ENCODE measurements at regions not wholly inside any gene's neighbourhood (a gene's known extent, or its start where the extent isn't known, plus 50 kb on each side); places are given as distances from the start of the nearest gene placed in this dataset.

DNA sequence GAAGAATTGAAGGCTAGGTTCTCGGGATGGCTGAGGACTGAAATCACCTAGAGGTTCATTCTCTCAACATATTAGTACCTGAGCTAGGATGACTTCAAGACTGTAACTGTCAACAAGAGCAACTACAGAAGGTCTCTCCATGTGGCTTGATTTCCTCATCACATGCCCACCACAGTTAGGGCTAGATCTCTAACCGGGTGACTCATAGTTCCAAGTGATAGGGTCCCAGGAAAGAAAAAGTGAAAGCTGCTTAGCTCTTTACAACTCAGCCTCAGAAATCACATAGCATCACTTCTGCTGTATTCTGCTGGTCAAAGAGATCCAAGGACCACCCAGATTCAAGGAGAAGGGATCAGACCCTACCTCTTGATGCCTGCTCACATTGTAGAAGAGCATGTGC lies 165.4 kb upstream of the AGTR1 start:
- TF ChIP-seq, protein P1, sequence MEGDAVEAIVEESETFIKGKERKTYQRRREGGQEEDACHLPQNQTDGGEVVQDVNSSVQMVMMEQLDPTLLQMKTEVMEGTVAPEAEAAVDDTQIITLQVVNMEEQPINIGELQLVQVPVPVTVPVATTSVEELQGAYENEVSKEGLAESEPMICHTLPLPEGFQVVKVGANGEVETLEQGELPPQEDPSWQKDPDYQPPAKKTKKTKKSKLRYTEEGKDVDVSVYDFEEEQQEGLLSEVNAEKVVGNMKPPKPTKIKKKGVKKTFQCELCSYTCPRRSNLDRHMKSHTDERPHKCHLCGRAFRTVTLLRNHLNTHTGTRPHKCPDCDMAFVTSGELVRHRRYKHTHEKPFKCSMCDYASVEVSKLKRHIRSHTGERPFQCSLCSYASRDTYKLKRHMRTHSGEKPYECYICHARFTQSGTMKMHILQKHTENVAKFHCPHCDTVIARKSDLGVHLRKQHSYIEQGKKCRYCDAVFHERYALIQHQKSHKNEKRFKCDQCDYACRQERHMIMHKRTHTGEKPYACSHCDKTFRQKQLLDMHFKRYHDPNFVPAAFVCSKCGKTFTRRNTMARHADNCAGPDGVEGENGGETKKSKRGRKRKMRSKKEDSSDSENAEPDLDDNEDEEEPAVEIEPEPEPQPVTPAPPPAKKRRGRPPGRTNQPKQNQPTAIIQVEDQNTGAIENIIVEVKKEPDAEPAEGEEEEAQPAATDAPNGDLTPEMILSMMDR (optimal IDR thresholded peaks at IDR 0.05 in 1 of 3, IDR thresholded peaks at IDR 0.05 in 1 of 3, conservative IDR thresholded peaks at IDR 0.05 in 1 of 3; ENCODE audit: extremely low read depth in 1 of 3, insufficient read depth in 2 of 3, low read length in 3 of 3): no peak
- no peak for TF ChIP-seq EZH2 (IDR thresholded peaks at IDR 0.05; ENCODE audit: low read length)

Data from keratinocyte (primary cell).